Panc1 (cell line): ENCODE measurements at regions not wholly inside any gene's neighbourhood (a gene's known extent, or its start where the extent isn't known, plus 50 kb on each side); places are given as distances from the start of the nearest gene placed in this dataset.

Source experiments
- CTCF ChIP-seq: fragments of 450-650 bp; IDR thresholded peaks from 2 replicates; pipeline ENCODE4 v1.5.1; 2017; ENCODE audit warnings: mild to moderate bottlenecking
- REST ChIP-seq, 2 experiments: IDR thresholded peaks; 2 replicates each; pipeline ENCODE4 v1.6.1; 2011 to 2012; ENCODE audit warnings: low read depth in 2 of 2, control low read depth in 1 of 2, low read length in 1 of 2, mild to moderate bottlenecking in 1 of 2, moderate library complexity in 1 of 2; ENCODE audit not compliant: insufficient read depth in 1 of 2
- SIN3A ChIP-seq: IDR thresholded peaks from 2 replicates; pipeline ENCODE4 v1.6.1; 2012; ENCODE audit warnings: low read depth, mild to moderate bottlenecking, low read length, moderate library complexity, borderline replicate concordance; ENCODE audit not compliant: insufficient read depth

GRCh38 chr15:70198441-70199123, 100.9 kb upstream of the TLE3 start:
- TF ChIP-seq SIN3A: no peak
- no peak for TF ChIP-seq CTCF
- no peak for TF ChIP-seq REST (IDR thresholded peaks at IDR 0.05; ENCODE audit: insufficient read depth in 1 of 2, low read depth in 2 of 2, low read length in 1 of 2)
